Upper lobe of right lung (tissue), 1 donor: ENCODE measurements at regions not wholly inside any gene's neighbourhood (a gene's known extent, or its start where the extent isn't known, plus 50 kb on each side); places are given as distances from the start of the nearest gene placed in this dataset.
A peak's percentile ranks its signal among the peaks of the same experiment; 100 is the strongest.

Source experiments
- ATAC-seq: fragments of 200-7000 bp; cut with Tn5 transposase; one replicate; pipeline ENCODE4 v1.9.1; 2020; ENCODE audit warnings: mild to moderate bottlenecking, moderate library complexity
- DNase-seq: peaks from one replicate; pipeline ENCODE4 v3.0.0-alpha.2; 2020
- H3K27ac ChIP-seq: fragments of 200-600 bp; one replicate; pipeline ENCODE4 v1.8.0; 2022
- H3K27me3 ChIP-seq: fragments of 200-600 bp; one replicate; pipeline ENCODE4 v1.8.0; 2022; ENCODE audit warnings: mild to moderate bottlenecking
- H3K36me3 ChIP-seq: fragments of 200-600 bp; one replicate; pipeline ENCODE4 v1.8.0; 2022
- H3K4me1 ChIP-seq: fragments of 200-600 bp; one replicate; pipeline ENCODE4 v1.8.0; 2022
- H3K4me3 ChIP-seq: fragments of 200-600 bp; one replicate; pipeline ENCODE4 v1.8.0; 2022; ENCODE audit warnings: mild to moderate bottlenecking
- H3K9me3 ChIP-seq: fragments of 200-600 bp; one replicate; pipeline ENCODE4 v1.8.0; 2022
- intact Hi-C: fragments of 100-400 bp; cut with DNase I; formaldehyde crosslinking; loops from one replicate; pipeline ENCODE4 v1.11.0; 2022
- TF ChIP-seq, protein P1 (sequence below): fragments of 200-600 bp; IDR thresholded peaks from one replicate; pipeline ENCODE4 v1.8.0; 2022; ENCODE audit warnings: antibody characterized with exemption
- donor health status: DM: no; HTN: yes; CAD: no; lungs with severe emphysema.

DNA sequence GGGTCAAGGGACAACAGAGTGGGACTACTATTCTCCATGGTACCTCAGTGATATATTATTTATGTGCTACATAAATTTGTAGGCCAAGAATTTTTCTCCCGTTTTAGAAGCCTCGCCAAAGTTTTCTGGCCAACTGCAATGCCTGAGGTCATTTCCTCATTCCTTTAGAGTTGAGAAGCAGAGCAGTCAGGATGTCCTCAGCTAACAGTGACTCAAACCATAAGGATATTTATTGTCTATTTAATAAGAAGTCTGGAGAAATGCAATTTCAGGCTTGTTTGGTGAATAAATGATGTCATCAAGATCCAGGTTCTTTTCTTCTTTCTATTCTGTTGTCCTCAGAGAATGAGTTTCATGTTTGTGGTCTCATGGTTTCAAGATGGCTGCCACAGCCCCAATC is 91.0 kb downstream of the ADCYAP1 start:
- intact Hi-C loops: no loop called here
- H3K9me3 ChIP-seq: no peaks in the 10 kb centered on the region
- H3K27ac ChIP-seq: no peak overlapping the region
- TF ChIP-seq, protein P1, sequence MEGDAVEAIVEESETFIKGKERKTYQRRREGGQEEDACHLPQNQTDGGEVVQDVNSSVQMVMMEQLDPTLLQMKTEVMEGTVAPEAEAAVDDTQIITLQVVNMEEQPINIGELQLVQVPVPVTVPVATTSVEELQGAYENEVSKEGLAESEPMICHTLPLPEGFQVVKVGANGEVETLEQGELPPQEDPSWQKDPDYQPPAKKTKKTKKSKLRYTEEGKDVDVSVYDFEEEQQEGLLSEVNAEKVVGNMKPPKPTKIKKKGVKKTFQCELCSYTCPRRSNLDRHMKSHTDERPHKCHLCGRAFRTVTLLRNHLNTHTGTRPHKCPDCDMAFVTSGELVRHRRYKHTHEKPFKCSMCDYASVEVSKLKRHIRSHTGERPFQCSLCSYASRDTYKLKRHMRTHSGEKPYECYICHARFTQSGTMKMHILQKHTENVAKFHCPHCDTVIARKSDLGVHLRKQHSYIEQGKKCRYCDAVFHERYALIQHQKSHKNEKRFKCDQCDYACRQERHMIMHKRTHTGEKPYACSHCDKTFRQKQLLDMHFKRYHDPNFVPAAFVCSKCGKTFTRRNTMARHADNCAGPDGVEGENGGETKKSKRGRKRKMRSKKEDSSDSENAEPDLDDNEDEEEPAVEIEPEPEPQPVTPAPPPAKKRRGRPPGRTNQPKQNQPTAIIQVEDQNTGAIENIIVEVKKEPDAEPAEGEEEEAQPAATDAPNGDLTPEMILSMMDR: no peak
- no peak overlapping the region for H3K4me3 ChIP-seq
- ATAC-seq (no peak), DNase-seq (no peak)
- no peaks in the 10 kb centered on the region for H3K4me1 ChIP-seq
- H3K36me3 ChIP-seq: no peaks in the 10 kb centered on the region
- H3K27me3 ChIP-seq: no peaks in the 10 kb centered on the region

- ATAC-seq (no peak), DNase-seq (no peak)
- Histone ChIP-seq H3K4me1 (no peaks in the 10 kb centered on the region), H3K4me3 (no peak overlapping the region), H3K9me3 (no peaks in the 10 kb centered on the region), H3K27me3 (no peaks in the 10 kb centered on the region), H3K36me3 (no peaks in the 10 kb centered on the region), H3K27ac (no peak overlapping the region)
- TF ChIP-seq, protein P1: no peak
- intact Hi-C loops: no loop called here
Measured at GRCh38 chr18:997499-997898, 92.8 kb downstream of the ADCYAP1 start.

DNA sequence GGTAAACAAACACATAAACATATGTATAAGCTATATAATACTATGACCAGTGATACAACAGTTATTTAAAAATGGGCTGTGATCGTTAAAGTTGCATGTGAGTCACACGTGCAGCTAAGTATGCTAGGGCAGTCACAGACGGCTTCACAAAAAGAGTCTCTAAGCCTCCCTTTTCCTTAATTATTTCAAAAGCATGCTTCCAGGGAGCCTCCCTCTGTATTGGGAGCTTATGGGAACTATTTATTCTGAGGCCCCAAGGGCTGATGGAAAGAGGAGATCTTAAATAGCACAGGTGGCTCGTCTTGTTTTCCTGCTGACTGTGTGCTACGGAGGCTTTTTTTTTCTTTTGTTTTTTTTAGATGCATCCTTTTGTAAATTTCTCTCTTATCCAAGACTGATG is 94.3 kb downstream of the ADCYAP1 start:
- H3K4me3 ChIP-seq: no peak overlapping the region
- intact Hi-C loops: no loop called here

GRCh38 chr18:1002653-1003178 is 98.0 kb downstream of the ADCYAP1 start:
- no peaks in the 10 kb centered on the region for H3K4me1 ChIP-seq
- TF ChIP-seq, protein P1: no peak
- no peak overlapping the region for H3K27ac ChIP-seq
- no peak overlapping the region for H3K4me3 ChIP-seq
- no peak for ATAC-seq
- H3K27me3 ChIP-seq: no peaks in the 10 kb centered on the region
- intact Hi-C loops: no loop called here
- no peaks in the 10 kb centered on the region for H3K36me3 ChIP-seq
- no peaks in the 10 kb centered on the region for H3K9me3 ChIP-seq
- no peak for DNase-seq

More for the DNA sequence above, 94.3 kb downstream of the ADCYAP1 start:
- Histone ChIP-seq H3K27ac (no peak overlapping the region), H3K36me3 (no peaks in the 10 kb centered on the region), H3K27me3 (no peaks in the 10 kb centered on the region), H3K4me1 (no peaks in the 10 kb centered on the region), H3K9me3 (no peaks in the 10 kb centered on the region)
- ATAC-seq (no peak), DNase-seq (no peak)
- TF ChIP-seq, protein P1: no peak

DNA sequence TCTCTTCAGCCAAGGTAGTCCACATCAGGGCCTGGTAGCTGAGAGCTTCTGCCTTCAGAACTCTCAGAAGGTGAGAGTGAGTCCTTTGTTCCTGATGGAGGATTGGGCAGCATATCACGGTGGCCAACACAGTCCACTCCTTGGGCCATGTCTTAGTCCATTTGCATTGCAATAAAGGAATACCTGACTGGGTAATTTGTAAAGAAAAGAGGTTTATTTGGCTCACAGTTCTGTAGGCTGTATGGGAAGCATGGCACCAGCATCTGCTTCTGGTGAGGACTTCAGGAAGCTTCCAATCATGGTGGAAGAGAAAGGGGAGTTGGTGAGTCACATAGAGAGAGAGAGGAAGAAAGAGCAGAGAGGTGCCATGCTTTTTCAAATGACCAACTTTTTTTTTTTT is 98.8 kb downstream of the ADCYAP1 start:
- no peak for DNase-seq
- no peaks in the 10 kb centered on the region for H3K9me3 ChIP-seq
- no peak for ATAC-seq
- TF ChIP-seq, protein P1: no peak
- H3K4me1 ChIP-seq: no peaks in the 10 kb centered on the region
- H3K4me3 ChIP-seq: no peak overlapping the region
- intact Hi-C loops: no loop called here
- no peaks in the 10 kb centered on the region for H3K36me3 ChIP-seq
- H3K27me3 ChIP-seq: no peaks in the 10 kb centered on the region
- H3K27ac ChIP-seq: no peak overlapping the region

- no peak for DNase-seq
- no peaks in the 10 kb centered on the region for H3K9me3 ChIP-seq
- H3K27me3 ChIP-seq: no peaks in the 10 kb centered on the region
- no peaks in the 10 kb centered on the region for H3K36me3 ChIP-seq
- TF ChIP-seq, protein P1: no peak
- intact Hi-C loops: no loop called here
- H3K4me3 ChIP-seq: no peak overlapping the region
- H3K27ac ChIP-seq: no peak overlapping the region
- peak; percentile 10 for ATAC-seq
- H3K4me1 ChIP-seq: no peaks in the 10 kb centered on the region
Measured at GRCh38 chr18:1006304-1006703, 101.6 kb downstream of the ADCYAP1 start.
